ENCODE measurements at regions not wholly inside any gene's neighbourhood (a gene's known extent, or its start where the extent isn't known, plus 50 kb on each side); places are given as distances from the start of the nearest gene placed in this dataset.

DNA sequence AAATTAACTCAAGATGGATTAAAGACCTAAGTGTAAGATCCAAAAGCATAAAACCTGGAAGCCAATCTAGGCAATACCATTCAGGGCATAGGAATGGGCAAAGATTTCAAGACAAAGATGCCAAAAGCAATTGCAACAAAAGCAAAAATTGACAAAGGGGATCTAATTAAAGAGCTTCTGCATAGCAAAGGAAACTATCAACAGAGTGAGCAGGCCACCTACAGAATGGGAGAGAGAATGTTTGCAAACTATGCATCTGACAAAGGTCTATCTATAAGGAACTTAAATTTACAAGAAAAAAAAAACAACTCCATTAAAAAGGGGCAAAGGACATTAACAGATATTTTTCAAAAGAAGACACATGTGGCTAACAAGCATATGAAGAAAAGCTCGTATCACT is 171.9 kb downstream of the RAB28 start (continued):
- TF ChIP-seq, protein P1, sequence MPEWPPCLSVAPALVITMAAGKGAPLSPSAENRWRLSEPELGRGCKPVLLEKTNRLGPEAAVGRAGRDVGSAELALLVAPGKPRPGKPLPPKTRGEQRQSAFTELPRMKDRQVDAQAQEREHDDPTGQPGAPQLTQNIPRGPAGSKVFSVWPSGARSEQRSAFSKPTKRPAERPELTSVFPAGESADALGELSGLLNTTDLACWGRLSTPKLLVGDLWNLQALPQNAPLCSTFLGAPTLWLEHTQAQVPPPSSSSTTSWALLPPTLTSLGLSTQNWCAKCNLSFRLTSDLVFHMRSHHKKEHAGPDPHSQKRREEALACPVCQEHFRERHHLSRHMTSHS (tag by site-specific recombination; IDR thresholded peaks at IDR 0.05) = no peak
- TF ChIP-seq ZNF518A (tag by site-specific recombination; conservative IDR thresholded peaks at IDR 0.05; ENCODE audit: low read depth) = no peak

DNA sequence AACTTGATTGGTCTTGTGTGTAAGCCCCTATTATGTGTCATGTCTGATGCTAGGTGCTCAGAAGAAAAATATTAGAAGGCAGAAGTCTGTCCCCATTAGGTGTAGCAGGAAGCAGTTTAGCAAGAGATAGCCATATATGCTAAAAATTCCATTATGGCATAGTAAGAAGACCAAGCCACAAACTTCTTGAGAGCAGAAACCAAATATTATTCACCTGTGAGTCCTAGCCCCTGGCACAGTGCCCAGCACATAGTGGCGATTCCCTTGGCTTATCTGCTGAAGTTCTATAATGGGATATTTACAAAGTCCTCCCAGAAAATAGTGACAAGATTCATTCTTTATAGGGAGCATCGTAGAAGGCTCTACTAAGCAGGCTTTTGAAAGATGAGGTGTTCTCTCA is 174.4 kb downstream of the RAB28 start:
- no peak overlapping the region for H3K27ac ChIP-seq (ENCODE audit: extremely low read depth, low read depth, low read length)
- CTCF ChIA-PET = no interaction called here
- no peak for TF ChIP-seq ZNF530 (tag by site-specific recombination; IDR thresholded peaks at IDR 0.05; ENCODE audit: low read depth)
- no peak for TF ChIP-seq ZNF677 (tag by site-specific recombination; IDR thresholded peaks at IDR 0.05)
- TF ChIP-seq SETDB1 (IDR thresholded peaks at IDR 0.05; ENCODE audit: insufficient read length, low read length) = no peak
- TF ChIP-seq MYNN (tag by site-specific recombination; IDR thresholded peaks at IDR 0.05; ENCODE audit: borderline replicate concordance) = no peak
- TF ChIP-seq ZNF10 (tag by site-specific recombination; IDR thresholded peaks at IDR 0.05) = no peak
- TF ChIP-seq, protein P1 (tag by site-specific recombination; IDR thresholded peaks at IDR 0.05) = no peak
- TF ChIP-seq ZBTB8A (tag by site-specific recombination; IDR thresholded peaks at IDR 0.05) = no peak
- TF ChIP-seq ZNF248 (tag by site-specific recombination; IDR thresholded peaks at IDR 0.05) = no peak
- TF ChIP-seq ZNF302 (tag by site-specific recombination; IDR thresholded peaks at IDR 0.05; ENCODE audit: low read depth) = no peak
- TF ChIP-seq, protein P2, sequence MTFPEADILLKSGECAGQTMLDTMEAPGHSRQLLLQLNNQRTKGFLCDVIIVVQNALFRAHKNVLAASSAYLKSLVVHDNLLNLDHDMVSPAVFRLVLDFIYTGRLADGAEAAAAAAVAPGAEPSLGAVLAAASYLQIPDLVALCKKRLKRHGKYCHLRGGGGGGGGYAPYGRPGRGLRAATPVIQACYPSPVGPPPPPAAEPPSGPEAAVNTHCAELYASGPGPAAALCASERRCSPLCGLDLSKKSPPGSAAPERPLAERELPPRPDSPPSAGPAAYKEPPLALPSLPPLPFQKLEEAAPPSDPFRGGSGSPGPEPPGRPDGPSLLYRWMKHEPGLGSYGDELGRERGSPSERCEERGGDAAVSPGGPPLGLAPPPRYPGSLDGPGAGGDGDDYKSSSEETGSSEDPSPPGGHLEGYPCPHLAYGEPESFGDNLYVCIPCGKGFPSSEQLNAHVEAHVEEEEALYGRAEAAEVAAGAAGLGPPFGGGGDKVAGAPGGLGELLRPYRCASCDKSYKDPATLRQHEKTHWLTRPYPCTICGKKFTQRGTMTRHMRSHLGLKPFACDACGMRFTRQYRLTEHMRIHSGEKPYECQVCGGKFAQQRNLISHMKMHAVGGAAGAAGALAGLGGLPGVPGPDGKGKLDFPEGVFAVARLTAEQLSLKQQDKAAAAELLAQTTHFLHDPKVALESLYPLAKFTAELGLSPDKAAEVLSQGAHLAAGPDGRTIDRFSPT (tag by site-specific recombination; IDR thresholded peaks at IDR 0.05) = no peak
- TF ChIP-seq SP7 (tag by site-specific recombination; IDR thresholded peaks at IDR 0.05) = no peak
- TF ChIP-seq ZNF785 (tag by site-specific recombination; IDR thresholded peaks at IDR 0.05) = no peak
- TF ChIP-seq, protein P3, sequence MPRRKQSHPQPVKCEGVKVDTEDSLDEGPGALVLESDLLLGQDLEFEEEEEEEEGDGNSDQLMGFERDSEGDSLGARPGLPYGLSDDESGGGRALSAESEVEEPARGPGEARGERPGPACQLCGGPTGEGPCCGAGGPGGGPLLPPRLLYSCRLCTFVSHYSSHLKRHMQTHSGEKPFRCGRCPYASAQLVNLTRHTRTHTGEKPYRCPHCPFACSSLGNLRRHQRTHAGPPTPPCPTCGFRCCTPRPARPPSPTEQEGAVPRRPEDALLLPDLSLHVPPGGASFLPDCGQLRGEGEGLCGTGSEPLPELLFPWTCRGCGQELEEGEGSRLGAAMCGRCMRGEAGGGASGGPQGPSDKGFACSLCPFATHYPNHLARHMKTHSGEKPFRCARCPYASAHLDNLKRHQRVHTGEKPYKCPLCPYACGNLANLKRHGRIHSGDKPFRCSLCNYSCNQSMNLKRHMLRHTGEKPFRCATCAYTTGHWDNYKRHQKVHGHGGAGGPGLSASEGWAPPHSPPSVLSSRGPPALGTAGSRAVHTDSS (tag by site-specific recombination; IDR thresholded peaks at IDR 0.05) = no peak
- no peak for TF ChIP-seq ZNF266 (tag by site-specific recombination; IDR thresholded peaks at IDR 0.05; ENCODE audit: low read depth)
- POLR2A ChIA-PET = no interaction called here
- H3K4me3 ChIP-seq (ENCODE audit: low read depth, low read length) = no peak overlapping the region
- H3K36me3 ChIP-seq (ENCODE audit: control insufficient read depth in 2 of 2, insufficient read depth in 1 of 2, low read length in 2 of 2) = no peaks in the 10 kb centered on the region
- no peaks in the 10 kb centered on the region for H3K4me1 ChIP-seq (ENCODE audit: control insufficient read depth, insufficient read depth, low read length)
- H3K9me3 ChIP-seq (ENCODE audit: control insufficient read depth, insufficient read depth, low read depth, low read length) = no peaks in the 10 kb centered on the region
